HepG2 (cell line): ENCODE measurements at regions not wholly inside any gene's neighbourhood (a gene's known extent, or its start where the extent isn't known, plus 50 kb on each side); places are given as distances from the start of the nearest gene placed in this dataset.

Experiments used
- ATAC-seq: fragments of 200-7000 bp; cut with Tn5 transposase; 3 replicates; pipeline ENCODE4 v1.9.1; 2020; ENCODE audit warnings: mild to moderate bottlenecking, moderate library complexity
- BruUV-seq: library from RNA; stranded (reverse); fragments of 400-500 nt; replicated peaks from 2 replicates; lab custom pipeline; 2021; lab: Mats Ljungman, UMichigan
- CTCF ChIA-PET: fragments of 300-600 bp; formaldehyde crosslinking; extraction: SDS; loops from one replicate; lab custom pipeline; 2021; ENCODE audit warnings: low total read pairs, inconsistent platforms, low intra/inter-chr PET ratio; lab: Yijun Ruan, JAX
- POLR2A ChIA-PET: fragments of 350-600 bp; sonication (Branson Sonifier 250); formaldehyde crosslinking; loops from one replicate; lab custom pipeline; 2020; ENCODE audit warnings: antibody characterized with exemption, inconsistent platforms; lab: Yijun Ruan, JAX
- DNase-seq: peaks from one replicate; pipeline ENCODE4 v3.0.0-alpha.2; 2015; ENCODE audit warnings: low spot score
- FAIRE-seq: peaks from 3 replicates; lab custom pipeline; 2011; peaks lifted over from hg19 to GRCh38; lab: Jason Lieb, UNC
- H2AFZ ChIP-seq: one replicate; pipeline ENCODE4 v1.6.1; 2011; ENCODE audit warnings: low read length, inconsistent platforms
- H3K27ac ChIP-seq: fragments of 300-600 bp; 3 replicates; pipeline ENCODE4 v1.8.0; 2011; ENCODE audit warnings: mixed run types, mild to moderate bottlenecking, mixed read lengths, low read length, inconsistent platforms; ENCODE audit not compliant: insufficient read depth; ENCODE audit errors: extremely low read length
- H3K27me3 ChIP-seq, 2 experiments: fragments of 200-600 bp in 1 of 2; 2 replicates in 1 of 2; 3 replicates in 1 of 2; pipeline versions ENCODE4 v1.6.0 to v1.8.0; 2011; ENCODE audit warnings: low read length in 2 of 2, mild to moderate bottlenecking in 2 of 2, moderate library complexity in 2 of 2, inconsistent platforms in 1 of 2; ENCODE audit not compliant: insufficient read depth in 2 of 2, control insufficient read depth in 1 of 2
- H3K36me3 ChIP-seq, 2 experiments: fragments of 200-600 bp in 1 of 2; replicated peaks in 1 of 2; 2 replicates in 1 of 2; 3 replicates in 1 of 2; pipeline versions ENCODE4 v1.5.1 to v1.8.0; 2011; ENCODE audit warnings: low read length in 2 of 2, inconsistent platforms in 1 of 2; ENCODE audit not compliant: insufficient read depth in 2 of 2, control insufficient read depth in 1 of 2
- H3K4me1 ChIP-seq: 2 replicates; pipeline ENCODE4 v1.5.1; 2012; ENCODE audit warnings: low read length, inconsistent platforms; ENCODE audit not compliant: insufficient read depth
- H3K4me2 ChIP-seq: 2 replicates; pipeline ENCODE4 v1.6.0; 2011; ENCODE audit warnings: low read depth, low read length, inconsistent platforms
- H3K4me3 ChIP-seq, 3 experiments: fragments of 200-600 bp in 1 of 3; sonication (generic), shearing (Covaris generic) in 1 of 3; replicated peaks in 1 of 3; 2 replicates each; pipeline ENCODE4 v1.5.1; 2011 to 2016; ENCODE audit warnings: low read length in 3 of 3, inconsistent platforms in 2 of 3, low read depth in 2 of 3, mild to moderate bottlenecking in 2 of 3, control low read depth in 1 of 3, mixed read lengths in 1 of 3; ENCODE audit not compliant: insufficient read depth in 1 of 3
- H3K79me2 ChIP-seq: one replicate; pipeline ENCODE4 v1.6.1; 2011; ENCODE audit warnings: low read length, inconsistent platforms; ENCODE audit not compliant: insufficient read depth
- H3K9ac ChIP-seq: 2 replicates; pipeline ENCODE4 v1.6.0; 2011; ENCODE audit warnings: mild to moderate bottlenecking, low read depth, low read length, inconsistent platforms; ENCODE audit not compliant: insufficient read depth
- H3K9me3 ChIP-seq: 2 replicates; pipeline ENCODE4 v1.5.1; 2012; ENCODE audit warnings: mild to moderate bottlenecking, low read length
- H4K20me1 ChIP-seq: 2 replicates; pipeline ENCODE4 v1.6.0; 2011; ENCODE audit warnings: inconsistent platforms, mild to moderate bottlenecking, low read length, moderate library complexity; ENCODE audit not compliant: insufficient read depth
- CHD4 ChIP-seq: fragments of 200-600 bp; sonication (generic); IDR thresholded peaks from 2 replicates; pipeline ENCODE4 v1.7.0; 2017; ENCODE audit warnings: mild to moderate bottlenecking, low read length, borderline replicate concordance
- DNMT3B ChIP-seq: conservative IDR thresholded peaks from 2 replicates; pipeline ENCODE4 v1.6.1; 2016; ENCODE audit warnings: missing biosample characterization, control low read depth
- MIER2 ChIP-seq: IDR thresholded peaks from 2 replicates; pipeline ENCODE4 v1.6.1; 2016; ENCODE audit warnings: missing biosample characterization, missing genetic modification reagents
- ZNF33B ChIP-seq: sonication (generic); formaldehyde crosslinking; IDR thresholded peaks from 2 replicates; pipeline ENCODE4 v1.5.1; 2020; ENCODE audit warnings: mild to moderate bottlenecking, missing genetic modification reagents
- ZNF703 ChIP-seq: sonication (generic); formaldehyde crosslinking; IDR thresholded peaks from 2 replicates; pipeline ENCODE4 v1.5.1; 2020; ENCODE audit warnings: missing genetic modification reagents, mild to moderate bottlenecking, moderate library complexity, borderline replicate concordance
- WGBS: methylation state at CpG from one replicate; pipeline ENCODE4 v1.1.6; 2017; ENCODE audit warnings: low lambda C conversion rate; 5-methylcytosine and 5-hydroxymethylcytosine counted together
- in situ Hi-C: cut with HindIII; loops from 2 replicates; pipeline ENCODE4 v1.10.0; 2017; ENCODE audit warnings: low pct_unique_long_range_greater_than_20kb; ENCODE audit not compliant: extremely low pct_ligation_motif_present
- intact Hi-C: fragments of 100-400 bp; cut with micrococcal nuclease; formaldehyde crosslinking; loops from one replicate; pipeline ENCODE4 v1.10.0; 2022; ENCODE audit not compliant: unreplicated experiment
- TF ChIP-seq, protein P1 (sequence below): sonication (generic); formaldehyde crosslinking; IDR thresholded peaks from 2 replicates; pipeline ENCODE4 v1.4.0; 2020; ENCODE audit warnings: mild to moderate bottlenecking, low read depth, missing genetic modification reagents
- TF ChIP-seq, protein P2 (sequence below): sonication (generic); formaldehyde crosslinking; IDR thresholded peaks from 2 replicates; pipeline ENCODE4 v1.4.0; 2020; ENCODE audit warnings: mild to moderate bottlenecking, missing genetic modification reagents

DNA sequence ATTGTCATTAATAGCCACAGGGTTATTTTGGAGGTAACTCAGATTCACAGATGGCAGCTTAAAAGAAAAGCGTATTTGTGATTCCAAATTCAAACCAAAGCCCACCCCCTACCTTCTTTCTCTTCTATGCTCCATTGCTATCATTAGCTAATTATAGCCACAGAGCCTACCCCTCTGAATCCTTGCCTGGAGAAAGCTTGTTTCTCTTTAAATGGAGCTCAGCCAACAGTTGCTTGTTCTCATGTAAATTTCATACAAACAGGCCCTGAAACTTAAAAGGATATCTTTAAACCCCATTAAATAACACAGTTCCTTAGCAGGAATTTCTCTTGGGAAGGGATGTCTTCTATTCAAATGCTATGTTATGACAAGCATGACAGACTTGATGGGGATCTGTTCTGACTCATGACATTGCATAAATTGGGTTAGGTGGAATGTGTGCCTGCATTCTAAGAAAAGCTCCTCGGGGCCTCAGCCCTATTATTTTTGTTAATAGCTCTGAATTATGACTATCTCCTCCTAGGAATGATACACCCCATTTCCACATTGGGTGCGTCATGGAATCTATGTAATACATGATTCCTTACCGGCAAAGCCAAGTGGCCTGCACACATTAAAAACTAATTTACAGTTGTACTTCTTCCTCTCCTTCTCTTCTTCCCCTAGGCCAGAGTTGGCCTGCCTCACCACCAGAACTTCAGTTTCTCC lies 265.8 kb downstream of the TAFA4 start (continued):
- TF ChIP-seq ZNF703, result no peak
- no peak for TF ChIP-seq ZNF33B (CRISPR knock-in tag)

DNA sequence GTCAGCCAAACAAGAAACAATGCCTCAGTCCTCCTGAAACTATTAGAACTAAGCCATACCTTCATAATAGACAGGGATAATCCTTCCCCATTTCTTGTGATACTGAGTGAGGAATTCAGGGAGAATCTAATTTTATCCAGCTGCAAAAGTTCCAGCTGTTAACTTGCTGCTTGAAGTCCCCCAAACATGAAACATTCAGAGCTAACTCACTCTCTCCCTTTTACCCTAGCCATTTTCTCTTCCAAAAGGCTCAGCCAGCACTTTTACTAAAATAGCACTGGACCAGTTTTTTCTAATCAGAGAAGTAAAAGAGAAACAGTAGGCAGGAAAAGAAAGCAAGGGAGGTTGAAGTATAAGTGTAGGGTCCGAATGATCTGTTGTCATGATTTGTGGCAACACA lies 268.1 kb downstream of the TAFA4 start:
- Histone ChIP-seq H3K9me3 (no peaks in the 10 kb centered on the region), H3K27me3 (no peaks in the 10 kb centered on the region), H3K36me3 (no peaks in the 10 kb centered on the region), H3K79me2 (no peaks in the 10 kb centered on the region), H3K9ac (no peak overlapping the region), H3K4me2 (no peak overlapping the region), H3K27ac (no peak overlapping the region), H3K4me3 (no peak overlapping the region), H3K4me1 (no peaks in the 10 kb centered on the region), H4K20me1 (no peaks in the 10 kb centered on the region), H2AFZ (no peak overlapping the region)
- DNase-seq (no peak), FAIRE-seq (no peak), ATAC-seq (no peak)
- intact Hi-C loops (no loop called here), in situ Hi-C loops (no loop called here)
- WGBS, result 0% methylated on average over 1 of the region's 1 CpG
- no peak for TF ChIP-seq DNMT3B (CRISPR knock-in tag)
- TF ChIP-seq, protein P1, sequence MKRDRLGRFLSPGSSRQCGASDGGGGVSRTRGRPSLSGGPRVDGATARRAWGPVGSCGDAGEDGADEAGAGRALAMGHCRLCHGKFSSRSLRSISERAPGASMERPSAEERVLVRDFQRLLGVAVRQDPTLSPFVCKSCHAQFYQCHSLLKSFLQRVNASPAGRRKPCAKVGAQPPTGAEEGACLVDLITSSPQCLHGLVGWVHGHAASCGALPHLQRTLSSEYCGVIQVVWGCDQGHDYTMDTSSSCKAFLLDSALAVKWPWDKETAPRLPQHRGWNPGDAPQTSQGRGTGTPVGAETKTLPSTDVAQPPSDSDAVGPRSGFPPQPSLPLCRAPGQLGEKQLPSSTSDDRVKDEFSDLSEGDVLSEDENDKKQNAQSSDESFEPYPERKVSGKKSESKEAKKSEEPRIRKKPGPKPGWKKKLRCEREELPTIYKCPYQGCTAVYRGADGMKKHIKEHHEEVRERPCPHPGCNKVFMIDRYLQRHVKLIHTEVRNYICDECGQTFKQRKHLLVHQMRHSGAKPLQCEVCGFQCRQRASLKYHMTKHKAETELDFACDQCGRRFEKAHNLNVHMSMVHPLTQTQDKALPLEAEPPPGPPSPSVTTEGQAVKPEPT, result no peak
- no peak for TF ChIP-seq MIER2
- TF ChIP-seq, protein P2, sequence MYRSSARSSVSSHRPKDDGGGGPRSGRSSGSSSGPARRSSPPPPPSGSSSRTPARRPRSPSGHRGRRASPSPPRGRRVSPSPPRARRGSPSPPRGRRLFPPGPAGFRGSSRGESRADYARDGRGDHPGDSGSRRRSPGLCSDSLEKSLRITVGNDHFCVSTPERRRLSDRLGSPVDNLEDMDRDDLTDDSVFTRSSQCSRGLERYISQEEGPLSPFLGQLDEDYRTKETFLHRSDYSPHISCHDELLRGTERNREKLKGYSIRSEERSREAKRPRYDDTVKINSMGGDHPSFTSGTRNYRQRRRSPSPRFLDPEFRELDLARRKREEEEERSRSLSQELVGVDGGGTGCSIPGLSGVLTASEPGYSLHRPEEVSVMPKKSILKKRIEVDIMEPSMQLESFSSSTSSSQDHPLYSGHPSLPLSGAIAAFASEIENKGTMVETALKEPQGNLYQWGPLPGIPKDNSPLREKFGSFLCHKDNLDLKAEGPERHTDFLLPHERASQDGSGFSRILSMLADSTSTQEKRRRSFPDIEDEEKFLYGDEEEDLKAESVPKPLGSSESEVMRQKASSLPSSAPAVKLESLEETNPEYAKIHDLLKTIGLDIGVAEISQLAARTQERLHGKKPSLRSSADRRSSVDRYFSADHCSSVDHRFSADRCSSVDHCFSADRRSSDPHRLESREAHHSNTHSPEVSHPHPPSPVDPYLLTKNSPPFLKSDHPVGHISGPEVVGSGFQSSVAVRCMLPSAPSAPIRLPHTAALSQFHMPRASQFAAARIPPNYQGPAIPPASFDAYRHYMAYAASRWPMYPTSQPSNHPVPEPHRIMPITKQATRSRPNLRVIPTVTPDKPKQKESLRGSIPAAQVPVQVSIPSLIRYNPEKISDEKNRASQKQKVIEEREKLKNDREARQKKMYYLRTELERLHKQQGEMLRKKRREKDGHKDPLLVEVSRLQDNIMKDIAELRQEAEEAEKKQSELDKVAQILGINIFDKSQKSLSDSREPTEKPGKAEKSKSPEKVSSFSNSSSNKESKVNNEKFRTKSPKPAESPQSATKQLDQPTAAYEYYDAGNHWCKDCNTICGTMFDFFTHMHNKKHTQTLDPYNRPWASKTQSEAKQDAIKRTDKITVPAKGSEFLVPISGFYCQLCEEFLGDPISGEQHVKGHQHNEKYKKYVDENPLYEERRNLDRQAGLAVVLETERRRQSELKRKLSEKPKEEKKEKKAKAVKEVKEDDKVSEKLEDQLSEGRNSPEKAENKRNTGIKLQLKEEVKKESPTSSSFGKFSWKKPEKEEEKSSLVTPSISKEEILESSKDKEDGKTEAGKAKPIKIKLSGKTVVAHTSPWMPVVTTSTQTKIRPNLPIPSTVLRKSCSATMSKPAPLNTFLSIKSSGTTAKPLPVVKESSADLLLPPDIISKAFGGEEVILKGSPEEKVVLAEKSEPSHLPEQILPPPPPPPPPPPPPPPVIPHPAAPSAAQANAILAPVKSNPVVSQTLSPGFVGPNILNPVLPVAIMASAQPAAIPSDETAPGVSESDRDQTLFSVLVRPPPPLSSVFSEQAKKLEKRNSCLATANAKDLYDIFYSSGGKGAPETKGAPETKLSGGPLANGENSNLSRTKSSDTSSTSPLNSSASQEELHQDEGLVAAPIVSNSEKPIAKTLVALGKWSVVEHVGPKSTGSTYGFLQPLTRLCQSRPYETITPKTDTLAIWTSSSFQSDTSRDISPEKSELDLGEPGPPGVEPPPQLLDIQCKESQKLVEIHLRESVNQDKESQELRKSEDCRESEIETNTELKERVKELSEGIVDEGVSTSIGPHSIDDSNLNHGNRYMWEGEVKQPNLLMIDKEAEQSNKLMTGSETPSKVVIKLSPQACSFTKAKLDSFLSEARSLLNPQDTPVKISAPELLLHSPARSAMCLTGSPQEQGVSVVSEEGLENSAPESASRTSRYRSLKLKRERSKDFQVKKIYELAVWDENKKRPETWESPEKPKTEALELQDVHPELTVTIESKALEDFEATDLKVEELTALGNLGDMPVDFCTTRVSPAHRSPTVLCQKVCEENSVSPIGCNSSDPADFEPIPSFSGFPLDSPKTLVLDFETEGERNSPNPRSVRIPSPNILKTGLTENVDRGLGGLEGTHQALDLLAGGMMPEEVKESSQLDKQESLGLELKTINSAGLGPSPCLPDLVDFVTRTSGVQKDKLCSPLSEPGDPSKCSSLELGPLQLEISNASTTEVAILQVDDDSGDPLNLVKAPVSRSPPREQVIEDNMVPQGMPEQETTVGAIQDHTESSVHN (CRISPR knock-in tag), result no peak
- no peak for TF ChIP-seq CHD4
- POLR2A ChIA-PET, result no interaction called here
- CTCF ChIA-PET, result no interaction called here
- no TSS peak for BruUV-seq
